GM19455 (cell line): ENCODE measurements at regions not wholly inside any gene's neighbourhood (a gene's known extent, or its start where the extent isn't known, plus 50 kb on each side); places are given as distances from the start of the nearest gene placed in this dataset.
"Not testable (repeated sequence)": the region's sequence is repeated elsewhere in the genome, so short reads cannot be mapped to it uniquely, and the experiment has no call there.

Source experiments
- ATAC-seq: cut with Tn5 transposase; IDR thresholded peaks from one replicate; pipeline ENCODE4 v1.9.1; 2021; ENCODE audit not compliant: unreplicated experiment

DNA sequence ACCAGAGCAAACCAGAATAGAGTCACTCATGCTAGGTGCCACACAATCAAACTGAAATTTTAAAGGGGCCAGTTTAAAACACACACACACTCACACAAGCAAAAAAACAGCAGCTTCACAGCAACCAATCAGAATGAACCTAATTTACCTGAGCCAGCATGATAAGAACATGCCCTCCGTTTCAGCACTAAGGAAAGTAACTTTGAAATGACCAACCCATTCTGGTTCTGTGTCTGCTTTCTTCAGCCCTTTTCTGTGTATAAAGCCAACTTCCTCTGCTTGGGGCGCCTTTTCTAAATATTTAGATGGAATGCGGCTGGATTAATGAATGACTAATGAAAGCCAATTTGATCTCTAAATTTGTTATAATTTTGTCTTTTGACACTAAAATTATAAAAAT, 629.1 kb downstream of the ZEB2 start:
- no peak for ATAC-seq

DNA sequence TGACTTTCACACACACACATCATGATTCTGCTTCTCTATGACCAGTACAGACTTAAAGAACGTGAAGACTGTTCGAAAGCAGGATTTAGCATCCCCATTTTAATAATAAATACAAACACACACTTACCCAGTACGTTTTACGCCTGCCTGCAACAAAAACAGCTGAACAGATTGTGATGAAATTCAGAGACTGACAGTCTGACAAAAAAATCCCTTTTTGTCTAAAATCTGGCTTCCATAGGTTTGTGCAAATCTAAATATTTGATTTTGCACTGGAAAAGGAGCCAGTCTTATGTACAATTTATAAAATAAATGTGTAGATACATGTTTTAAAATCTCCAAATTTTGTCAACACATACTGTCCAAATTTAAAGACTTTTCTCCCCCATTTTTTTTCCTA, 630.7 kb downstream of the ZEB2 start:
- no peak for ATAC-seq

DNA sequence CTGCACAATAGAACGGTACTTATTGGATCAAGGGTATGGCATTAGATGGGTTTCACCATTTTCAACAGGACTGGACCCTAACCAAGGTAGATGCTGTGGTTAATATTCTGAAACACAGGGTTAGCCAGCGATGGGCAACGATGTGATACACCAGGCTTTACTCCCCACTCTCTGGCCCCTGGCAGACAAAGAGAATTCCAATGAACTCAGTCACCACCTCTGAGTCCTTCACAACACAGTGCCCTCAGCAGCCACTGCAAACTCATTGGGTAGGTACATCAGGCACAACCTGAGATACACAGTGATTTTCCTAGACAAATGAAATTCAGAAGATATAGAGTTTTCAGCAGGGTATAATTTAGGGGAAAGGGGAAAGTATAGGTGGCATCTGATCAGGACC, 634.5 kb downstream of the ZEB2 start:
- ATAC-seq: no peak

DNA sequence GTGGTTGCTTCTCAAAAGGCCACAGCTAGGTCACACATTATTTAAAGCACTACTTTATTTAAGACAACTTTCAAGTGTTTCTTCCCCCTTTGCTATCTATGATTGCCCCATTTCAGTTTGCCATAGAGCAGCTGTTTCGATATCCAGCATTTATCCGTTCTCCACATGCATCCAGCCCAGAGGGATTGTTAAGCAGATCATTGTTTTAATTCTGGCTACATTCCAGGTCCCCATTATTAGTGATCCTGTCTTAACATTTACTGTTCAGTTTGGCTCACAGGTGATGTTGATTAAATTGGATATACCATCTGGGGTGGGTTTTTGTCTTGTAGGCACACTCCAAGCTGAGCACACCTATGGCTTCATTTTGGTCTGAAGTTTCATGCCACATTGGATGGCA, 638.7 kb downstream of the ZEB2 start:
- no peak for ATAC-seq

DNA sequence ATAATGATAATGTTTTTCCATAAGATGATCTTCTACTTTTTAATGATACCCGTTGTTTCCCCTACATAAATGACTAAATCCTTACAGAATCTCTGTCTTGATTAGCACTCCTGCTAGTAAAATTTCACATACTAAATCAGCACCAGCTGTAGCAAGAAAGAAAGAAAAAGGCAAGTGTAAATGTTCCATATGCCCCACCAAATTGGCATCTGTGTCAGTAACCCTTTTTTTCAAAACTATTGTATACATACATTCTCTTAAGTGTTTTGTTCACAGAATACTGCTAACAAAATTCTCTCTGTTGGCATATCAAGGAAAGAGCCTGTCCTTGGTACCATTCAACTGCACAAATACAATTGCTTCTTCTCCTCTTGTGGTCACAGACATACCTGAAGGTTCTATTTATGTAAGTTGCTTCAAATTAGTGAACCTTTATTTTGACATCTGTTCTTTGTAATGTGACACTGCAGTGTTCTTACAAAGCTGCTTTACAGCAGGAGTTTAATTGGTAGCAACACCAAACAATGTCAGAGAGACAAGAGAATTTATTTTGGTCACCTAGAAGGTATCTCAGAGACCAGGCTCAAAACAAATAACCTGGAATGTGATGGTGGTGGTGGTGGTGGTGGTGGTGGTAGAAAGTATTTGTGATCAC, 641.9 kb downstream of the ZEB2 start:
- no peak for ATAC-seq

DNA sequence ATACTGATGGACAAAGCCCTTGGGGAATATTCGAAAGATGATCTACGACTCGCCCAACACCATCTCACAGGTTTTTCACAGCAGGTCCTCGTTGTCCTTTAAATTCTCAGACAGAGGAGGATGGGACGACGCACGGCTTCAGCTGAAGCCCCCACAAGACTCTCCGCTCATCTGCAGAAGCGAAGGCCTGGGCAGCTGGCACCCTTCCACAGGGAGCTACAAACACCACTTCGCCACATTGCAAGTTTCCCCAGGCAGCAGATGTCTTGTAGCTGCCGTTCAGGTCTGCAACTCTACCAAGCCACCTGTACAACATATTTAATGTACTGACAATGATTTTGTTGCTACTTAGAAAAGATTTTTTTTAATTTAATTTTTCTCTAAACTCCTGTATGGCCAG, 642.9 kb downstream of the ZEB2 start:
- ATAC-seq: no peak

DNA sequence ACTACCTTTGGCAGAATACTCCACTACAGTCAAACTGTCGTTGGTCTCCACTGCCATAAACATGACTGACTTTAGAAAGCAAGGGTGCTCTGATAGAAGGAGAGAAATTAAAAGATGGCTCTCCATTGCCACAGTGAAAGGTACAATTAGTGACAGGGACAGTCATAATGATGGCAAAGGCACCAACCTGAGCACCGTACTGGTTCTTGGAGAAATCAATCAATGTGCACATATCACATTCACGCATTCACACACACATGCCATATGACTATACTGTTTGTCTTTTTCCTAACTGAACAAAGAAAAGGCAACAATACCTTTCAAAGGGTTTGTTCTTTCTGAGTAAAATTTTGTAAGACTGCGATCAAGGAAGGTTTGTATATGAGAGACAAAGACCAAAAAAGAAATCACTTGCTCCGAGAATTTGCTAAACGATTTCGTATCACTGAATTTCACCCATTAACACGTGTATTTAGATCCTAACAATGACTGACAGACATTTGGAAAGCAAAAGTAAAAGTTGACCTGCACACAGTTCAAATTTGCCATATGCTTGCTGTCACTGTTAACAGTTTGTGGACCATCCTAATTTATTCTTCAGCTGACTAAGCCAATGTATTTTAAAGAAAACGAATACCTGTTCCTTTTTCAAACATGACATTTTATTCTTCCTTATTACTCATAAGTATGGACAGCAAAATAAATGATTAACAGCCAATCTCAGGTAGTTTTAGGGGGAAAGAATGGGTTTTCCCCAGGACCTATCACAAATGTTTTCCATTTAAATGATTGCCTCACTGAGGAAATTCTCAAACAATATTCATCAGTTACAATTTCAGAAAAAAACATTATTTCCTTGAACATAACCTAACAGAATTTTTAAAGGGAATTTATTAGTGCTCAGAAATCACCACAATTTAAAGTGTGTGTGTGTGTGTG, 644.4 kb downstream of the ZEB2 start:
- no peak for ATAC-seq

DNA sequence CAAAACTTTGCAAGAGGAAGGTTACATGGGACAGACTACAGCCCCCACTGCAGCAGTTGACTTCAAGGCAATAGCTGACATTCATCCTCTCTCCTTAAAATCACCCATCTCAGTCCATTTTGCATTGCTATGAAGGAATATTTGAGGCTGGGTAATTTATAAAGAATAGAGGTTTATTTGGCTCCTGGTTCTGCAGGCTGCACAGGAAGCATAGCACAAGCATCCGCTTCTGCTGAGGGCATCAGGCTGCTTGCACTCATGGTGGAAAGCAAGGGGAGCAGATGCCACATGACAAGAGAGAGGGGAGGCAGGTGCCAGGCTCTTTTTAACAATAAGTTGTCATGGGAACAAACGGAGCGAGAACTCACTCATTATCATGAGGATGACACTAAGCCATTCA, 646.0 kb downstream of the ZEB2 start:
- ATAC-seq: no peak

DNA sequence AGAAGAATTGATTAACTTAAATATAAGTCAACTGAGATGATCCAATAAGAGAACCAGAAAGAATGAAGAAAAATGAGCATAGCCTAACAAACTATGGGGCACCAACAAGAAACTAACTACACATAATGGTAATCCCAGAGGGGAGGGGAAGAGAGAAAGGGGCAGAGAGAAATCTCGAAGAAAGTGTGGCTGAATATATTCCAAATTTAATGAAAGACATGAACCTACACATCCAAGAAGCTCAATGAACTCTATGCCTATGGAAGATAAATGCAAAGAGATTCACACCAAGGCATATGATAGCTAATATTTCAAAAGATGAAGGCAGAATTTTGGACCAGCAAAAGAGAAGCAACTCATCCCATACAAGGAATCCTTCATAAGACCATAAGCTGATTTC, 649.2 kb downstream of the ZEB2 start:
- no peak for ATAC-seq

DNA sequence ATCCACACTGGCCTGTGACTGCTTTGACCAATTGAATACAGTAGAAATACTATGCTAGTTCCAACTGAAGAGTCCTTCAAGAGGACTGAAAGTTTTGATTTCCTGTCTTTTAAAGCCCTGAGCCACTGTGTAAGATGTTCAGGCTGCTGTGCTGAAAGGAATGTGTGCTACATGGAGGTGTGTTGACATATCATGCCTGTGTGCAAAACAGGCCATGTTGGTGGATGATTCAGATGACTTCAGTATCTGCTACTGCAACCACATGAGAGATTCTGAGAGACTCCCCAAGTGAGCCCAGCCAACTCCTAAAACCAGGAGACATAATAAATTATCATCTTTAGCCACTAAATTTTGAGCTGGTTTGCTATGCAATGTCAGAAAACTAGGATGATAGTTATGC, 662.9 kb downstream of the ZEB2 start:
- ATAC-seq: no peak

DNA sequence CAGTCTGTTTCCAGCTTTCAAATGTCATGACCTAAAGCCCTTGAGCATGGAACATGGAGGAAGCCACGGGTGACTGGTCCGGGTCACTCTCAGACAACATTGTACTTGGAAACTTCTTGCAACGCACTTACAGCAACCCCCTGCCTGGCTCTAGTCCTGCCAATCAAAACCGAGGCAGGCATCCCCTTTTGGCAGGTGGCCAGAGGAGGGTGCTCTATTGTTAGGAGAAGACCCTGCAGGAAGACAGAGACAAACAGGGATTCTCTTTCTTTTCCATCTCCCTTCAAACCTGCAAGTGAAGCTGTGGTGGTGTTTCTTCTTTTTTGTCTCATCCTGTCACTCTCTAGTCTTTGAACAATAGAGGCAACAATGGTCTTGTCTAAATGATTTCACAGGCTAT, 667.2 kb downstream of the ZEB2 start:
- no peak for ATAC-seq

DNA sequence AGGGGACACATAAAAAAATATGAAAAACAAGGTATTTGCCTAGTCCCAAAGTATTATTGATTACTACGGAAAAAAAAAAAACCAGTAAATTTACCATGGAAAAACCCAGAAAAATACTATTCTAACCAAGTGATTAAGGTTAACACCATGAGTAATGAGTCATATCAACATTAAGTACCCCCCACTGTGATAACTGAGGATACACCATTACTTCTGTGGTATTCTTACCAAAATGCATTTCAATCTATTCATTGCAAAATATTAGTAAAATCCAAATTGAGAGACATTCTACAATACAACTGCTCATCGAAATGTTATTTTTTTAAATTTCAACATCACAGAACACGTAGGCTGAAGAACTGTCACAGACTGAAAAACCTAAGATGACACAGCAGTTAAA, 669.8 kb downstream of the ZEB2 start:
- ATAC-seq: no peak

DNA sequence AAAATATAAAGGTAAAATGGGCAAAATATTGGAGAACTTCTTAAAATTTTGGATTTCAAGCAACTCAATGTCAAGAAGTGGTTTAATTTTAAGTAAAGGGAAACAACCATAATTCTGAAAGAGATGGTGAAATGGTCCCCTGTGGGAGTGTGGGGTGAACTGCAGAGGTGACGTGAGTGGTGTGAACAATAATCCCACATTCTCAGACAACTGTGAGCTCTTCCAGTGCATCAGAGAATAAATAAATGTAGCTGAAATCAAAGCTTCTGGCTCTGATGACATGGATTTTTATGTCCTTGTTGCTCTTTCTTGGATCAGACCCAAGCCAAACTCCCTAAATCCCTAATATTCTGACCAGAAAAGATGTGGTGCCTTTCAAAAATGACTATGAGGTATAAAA, 672.7 kb downstream of the ZEB2 start:
- ATAC-seq: no peak

DNA sequence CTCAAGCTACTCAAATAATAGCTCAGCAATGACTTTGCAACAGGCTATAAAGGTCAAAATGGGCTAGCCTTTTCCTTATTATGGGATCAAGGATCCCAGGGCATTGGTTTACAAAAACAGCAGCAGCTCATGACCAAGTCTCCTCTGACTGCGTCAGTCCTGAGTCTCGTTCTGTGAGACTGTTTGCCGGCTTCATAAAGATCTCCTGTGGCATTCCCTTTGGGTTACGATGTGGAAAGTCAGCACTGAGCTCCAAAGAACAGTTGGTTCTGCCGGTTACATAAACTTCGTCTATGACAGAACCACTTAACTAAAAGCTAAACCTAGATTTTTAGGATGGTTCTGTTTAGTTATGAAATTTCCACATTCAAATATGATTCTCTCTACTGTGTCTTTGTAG, 674.9 kb downstream of the ZEB2 start:
- no peak for ATAC-seq

DNA sequence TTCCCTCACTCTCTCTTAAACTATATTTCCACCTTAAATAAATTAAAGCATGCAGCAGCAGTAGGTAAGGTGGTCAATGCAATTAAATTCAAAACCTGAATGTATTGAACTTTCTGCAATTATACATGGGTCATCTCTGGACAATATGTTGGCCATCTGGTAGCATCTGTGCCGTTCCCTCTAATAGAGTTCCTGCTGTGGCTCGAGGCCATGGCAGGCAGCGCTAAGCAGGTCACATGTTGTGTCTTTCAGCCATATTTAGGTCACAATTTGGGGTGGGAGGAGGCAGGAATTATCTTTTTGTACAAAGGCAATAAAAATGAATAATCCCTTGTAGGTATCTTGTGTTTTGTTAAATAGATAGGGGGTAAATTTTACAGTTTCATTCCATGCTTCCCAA, 676.2 kb downstream of the ZEB2 start:
- ATAC-seq: no peak

DNA sequence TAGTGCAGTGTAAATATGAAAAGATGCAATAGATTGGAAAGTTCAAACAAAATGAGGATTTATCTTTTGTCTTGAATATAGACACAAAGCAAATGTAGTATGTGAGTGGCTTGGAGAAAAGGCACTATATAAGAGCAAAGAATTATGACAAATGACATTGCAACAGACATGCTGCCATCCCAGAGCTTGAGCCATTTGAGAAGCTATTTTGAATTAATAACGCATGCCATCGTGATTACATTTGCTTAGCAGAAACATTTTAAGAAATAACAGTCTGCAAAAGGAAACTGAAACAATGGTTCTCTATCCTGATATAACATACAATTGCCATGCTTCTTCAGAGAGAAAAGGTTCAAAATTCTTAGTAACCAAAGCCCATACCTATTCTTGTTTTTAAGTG, 677.1 kb downstream of the ZEB2 start:
- no peak for ATAC-seq

DNA sequence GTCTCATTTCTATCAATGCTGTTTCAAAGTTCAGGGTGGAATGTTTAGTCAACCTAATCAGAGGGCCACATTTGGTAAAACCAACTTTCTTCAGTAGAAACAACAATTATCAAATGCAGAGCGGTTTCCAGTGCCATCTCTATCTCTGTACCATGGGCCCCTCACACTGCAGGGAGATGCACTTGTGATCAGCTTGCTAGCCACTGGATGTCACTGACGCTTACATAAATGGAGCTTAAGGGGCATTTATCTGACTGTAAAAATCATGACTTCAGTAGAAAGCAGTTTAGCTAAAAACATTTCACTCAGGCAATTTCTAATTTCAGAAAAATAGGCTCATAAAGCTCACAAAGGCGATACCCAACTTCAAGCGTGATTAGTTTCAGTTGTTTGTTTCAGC, 678.0 kb downstream of the ZEB2 start:
- ATAC-seq: no peak

DNA sequence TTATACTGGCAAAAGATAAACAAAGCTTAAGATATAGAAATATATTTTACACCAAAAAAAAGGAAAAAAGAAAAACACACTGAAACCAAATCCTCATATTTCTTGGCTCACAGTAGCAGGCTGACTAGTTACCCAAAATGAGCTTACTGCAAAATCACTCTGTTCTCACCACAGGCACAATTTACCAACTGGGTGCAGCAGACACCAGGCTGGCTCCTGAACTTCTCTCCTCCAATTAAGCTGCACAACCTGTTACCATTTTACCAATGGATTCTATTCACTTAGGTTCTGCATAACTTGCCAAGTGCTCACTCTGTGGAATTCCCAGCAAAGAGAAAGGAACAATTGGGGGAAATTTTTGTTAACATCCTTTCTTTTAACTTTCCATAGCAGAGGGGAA, 679.3 kb downstream of the ZEB2 start:
- no peak for ATAC-seq

DNA sequence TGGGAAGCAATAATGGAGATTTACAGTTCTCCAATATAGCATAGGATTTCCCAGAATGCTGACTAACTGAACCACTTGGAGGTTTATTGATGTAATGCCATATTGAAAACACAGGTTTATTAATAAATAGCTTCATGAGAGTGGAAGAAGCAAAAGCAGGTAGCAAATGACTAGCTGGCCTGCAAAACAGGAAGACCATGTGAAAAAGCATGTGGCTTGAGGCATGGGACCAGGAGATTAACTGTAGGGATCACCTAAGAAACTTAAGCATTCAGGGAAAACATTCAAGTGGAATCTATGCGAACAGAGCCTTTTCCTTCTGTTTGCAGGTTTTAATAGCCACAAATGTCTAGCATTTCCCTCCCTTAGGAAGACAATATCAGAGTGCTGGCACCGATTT, 679.7 kb downstream of the ZEB2 start:
- ATAC-seq: no peak

DNA sequence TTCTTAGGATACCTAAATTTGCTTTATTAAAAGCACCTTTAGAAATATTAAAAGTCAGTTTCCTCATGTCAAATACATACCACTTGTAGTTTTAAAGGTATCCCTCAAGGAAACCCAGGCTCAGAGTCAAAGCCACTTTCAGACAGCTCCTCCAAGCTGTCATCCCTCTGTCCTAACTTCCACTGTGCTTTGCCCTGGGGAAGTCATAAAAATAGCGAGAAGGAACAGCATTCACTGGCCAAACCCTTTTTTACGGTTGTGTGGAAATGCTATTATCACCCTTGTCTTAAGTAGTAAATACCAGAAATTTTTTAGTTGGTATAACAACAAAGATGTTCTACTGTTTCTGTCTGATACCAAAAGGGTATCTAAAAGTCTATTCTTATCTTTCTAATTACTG, 680.5 kb downstream of the ZEB2 start:
- ATAC-seq: no peak

DNA sequence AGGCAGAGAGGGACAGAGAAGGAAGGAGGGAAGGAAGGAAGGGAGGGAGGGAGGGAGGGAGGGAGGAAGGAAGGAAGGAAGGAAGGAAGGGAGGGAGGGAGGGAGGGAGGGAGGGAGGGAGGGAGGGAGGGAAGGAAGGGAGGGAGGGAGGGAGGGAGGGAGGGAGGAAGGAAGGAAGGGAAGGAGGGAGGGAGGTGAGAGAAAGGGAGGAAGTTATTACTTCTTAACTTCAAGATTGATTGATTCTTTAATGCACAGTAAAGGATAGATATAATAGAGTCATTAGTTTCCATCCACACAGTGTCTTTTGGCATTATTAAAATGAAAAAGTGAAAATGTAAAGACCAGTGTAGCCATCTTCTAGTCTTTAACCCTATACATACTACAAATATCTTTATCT, 682.9 kb downstream of the ZEB2 start:
- ATAC-seq: not testable (repeated sequence)

DNA sequence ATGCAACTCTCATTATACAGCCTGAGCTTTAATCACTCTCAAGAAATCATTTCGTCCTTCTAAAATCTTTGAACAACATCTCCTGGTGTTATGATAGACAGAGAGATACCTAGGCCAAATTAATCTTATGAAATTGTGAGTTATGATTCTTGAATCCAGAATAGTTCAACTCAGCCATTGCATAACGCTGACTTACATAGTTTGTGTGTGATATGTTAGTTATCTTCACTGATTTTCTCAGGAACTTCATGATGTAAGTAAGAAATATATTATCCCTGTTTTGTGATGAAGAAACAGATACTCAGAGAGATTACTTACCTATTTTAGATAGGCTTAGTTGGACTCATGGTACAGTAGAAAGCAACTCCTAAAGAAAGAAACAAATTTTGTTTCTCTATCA, 684.4 kb downstream of the ZEB2 start:
- ATAC-seq: no peak
